PC-3 (cell line): ENCODE measurements at regions not wholly inside any gene's neighbourhood (a gene's known extent, or its start where the extent isn't known, plus 50 kb on each side); places are given as distances from the start of the nearest gene placed in this dataset.
"Not testable (repeated sequence)": the region's sequence is repeated elsewhere in the genome, so short reads cannot be mapped to it uniquely, and the experiment has no call there.

Experiments
- ATAC-seq: fragments of 200-7000 bp; cut with Tn5 transposase; 2 replicates; pipeline ENCODE4 v1.9.1; 2020; ENCODE audit warnings: mild to moderate bottlenecking, moderate library complexity
- BruUV-seq: library from RNA; stranded (reverse); fragments of 400-500 nt; replicated peaks from 2 replicates; lab custom pipeline; 2021; lab: Mats Ljungman, UMichigan
- CTCF ChIA-PET: fragments of 300-600 bp; sonication (Branson Sonifier 250); formaldehyde crosslinking; loops from one replicate; lab custom pipeline; 2022; ENCODE audit warnings: antibody characterized with exemption; lab: Charles Lee
- POLR2A ChIA-PET: fragments of 300-600 bp; sonication (Branson Sonifier 250); formaldehyde crosslinking; loops from one replicate; lab custom pipeline; 2022; ENCODE audit warnings: antibody characterized with exemption; ENCODE audit not compliant: unreplicated experiment; lab: Charles Lee
- DNase-seq: peaks from one replicate; pipeline ENCODE4 v3.0.0-alpha.2; 2015
- H2AFZ ChIP-seq: fragments of 300-600 bp; sonication (generic); 2 replicates; pipeline ENCODE4 v1.6.0; 2016; ENCODE audit warnings: antibody characterized with exemption, low read length
- H3F3A ChIP-seq: fragments of 300-600 bp; sonication (generic); one replicate; pipeline ENCODE4 v1.6.0; 2017; ENCODE audit warnings: antibody characterized with exemption, low read length, control low read depth, mild to moderate bottlenecking; ENCODE audit not compliant: unreplicated experiment
- H3K27ac ChIP-seq: fragments of 300-600 bp; sonication (generic); 2 replicates; pipeline ENCODE4 v1.5.1; 2016; ENCODE audit warnings: mild to moderate bottlenecking, low read length
- H3K27me3 ChIP-seq: fragments of 300-600 bp; sonication (generic); 2 replicates; pipeline ENCODE4 v1.6.1; 2016; ENCODE audit warnings: low read length, mixed read lengths
- H3K36me3 ChIP-seq: fragments of 300-600 bp; sonication (generic); 2 replicates; pipeline ENCODE4 v1.6.1; 2016; ENCODE audit warnings: low read depth, mixed run types, low read length, mixed read lengths
- H3K4me1 ChIP-seq: fragments of 300-600 bp; sonication (generic); 2 replicates; pipeline ENCODE4 v1.5.1; 2016; ENCODE audit warnings: low read length; ENCODE audit not compliant: insufficient read depth
- H3K4me2 ChIP-seq: fragments of 300-600 bp; sonication (generic); 2 replicates; pipeline ENCODE4 v1.6.0; 2016; ENCODE audit warnings: low read length
- H3K4me3 ChIP-seq: fragments of 300-600 bp; sonication (generic); 2 replicates; pipeline ENCODE4 v1.5.1; 2016; ENCODE audit warnings: mild to moderate bottlenecking, low read length, mixed read lengths
- H3K79me2 ChIP-seq: fragments of 300-600 bp; sonication (generic); 2 replicates; pipeline ENCODE4 v1.6.1; 2017; ENCODE audit warnings: low read length, mixed read lengths
- H3K9ac ChIP-seq: fragments of 300-600 bp; sonication (generic); 2 replicates; pipeline ENCODE4 v1.6.0; 2016; ENCODE audit warnings: mild to moderate bottlenecking, low read length
- H3K9me2 ChIP-seq: fragments of 300-600 bp; sonication (generic); replicated peaks from 2 replicates; pipeline ENCODE4 v1.6.1; 2016; ENCODE audit warnings: mixed run types, low read length, mixed read lengths
- H3K9me3 ChIP-seq: fragments of 300-600 bp; sonication (generic); 2 replicates; pipeline ENCODE4 v1.6.1; 2016; ENCODE audit warnings: low read length, mixed read lengths
- H4K20me1 ChIP-seq: fragments of 300-600 bp; sonication (generic); 2 replicates; pipeline ENCODE4 v1.6.1; 2016; ENCODE audit warnings: low read length, mixed read lengths
- CTCF ChIP-seq: fragments of 300-600 bp; sonication (generic); conservative IDR thresholded peaks from 2 replicates; pipeline ENCODE4 v1.5.1; 2017; ENCODE audit warnings: antibody characterized with exemption, low read depth, mild to moderate bottlenecking, low read length
- EZH2 ChIP-seq: fragments of 300-600 bp; sonication (generic); IDR thresholded peaks from one replicate; pipeline ENCODE4 v1.6.1; 2017; ENCODE audit warnings: antibody characterized with exemption, mild to moderate bottlenecking, low read length; ENCODE audit not compliant: unreplicated experiment
- EZH2phosphoT487 ChIP-seq: fragments of 300-600 bp; sonication (generic); IDR thresholded peaks from 2 replicates; pipeline ENCODE4 v1.6.1; 2018; ENCODE audit warnings: mild to moderate bottlenecking, antibody characterized with exemption, low read length, borderline replicate concordance
- intact Hi-C: fragments of 100-400 bp; cut with micrococcal nuclease; formaldehyde crosslinking; loops from 2 replicates; pipeline ENCODE4 v1.9.0; 2023

DNA sequence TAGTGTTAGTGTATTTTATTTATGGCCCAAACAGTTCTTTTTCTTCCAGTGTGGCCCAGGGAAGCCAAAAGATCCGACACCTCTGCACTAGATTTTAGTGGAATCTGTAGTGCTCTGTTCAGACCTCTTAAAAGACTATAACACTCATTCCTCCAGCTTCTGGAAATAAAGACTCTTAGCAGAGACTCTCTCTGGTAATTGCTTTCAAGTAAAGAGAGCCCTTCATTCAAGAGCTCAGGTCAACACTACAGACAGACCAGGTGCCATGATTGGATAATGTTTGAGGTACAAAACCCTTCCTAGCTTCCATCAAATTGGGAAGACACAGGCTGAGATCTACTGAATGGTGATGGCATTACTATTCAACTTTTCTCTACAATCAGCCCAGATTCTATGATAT is 255.8 kb downstream of the PRDM9 start:
- H3K4me2 ChIP-seq, result no peak overlapping the region
- no peak overlapping the region for H2AFZ ChIP-seq
- H3K9ac ChIP-seq, result no peak overlapping the region
- no peak for DNase-seq
- H3K4me3 ChIP-seq, result no peak overlapping the region
- no peaks in the 10 kb centered on the region for H3K9me3 ChIP-seq
- H3K27me3 ChIP-seq, result no peaks in the 10 kb centered on the region
- ChIA-PET CTCF (no interaction called here), POLR2A (no interaction called here)
- H3K36me3 ChIP-seq, result no peaks in the 10 kb centered on the region
- no peaks in the 10 kb centered on the region for H3F3A ChIP-seq
- H4K20me1 ChIP-seq, result no peaks in the 10 kb centered on the region
- no peak for ATAC-seq
- no peaks in the 10 kb centered on the region for H3K9me2 ChIP-seq
- no TSS peak for BruUV-seq
- TF ChIP-seq EZH2, result no peak
- TF ChIP-seq EZH2phosphoT487, result no peak
- no peak for TF ChIP-seq CTCF
- no peak overlapping the region for H3K27ac ChIP-seq
- H3K4me1 ChIP-seq, result no peaks in the 10 kb centered on the region
- no peaks in the 10 kb centered on the region for H3K79me2 ChIP-seq
- intact Hi-C loops, result no loop called here

DNA sequence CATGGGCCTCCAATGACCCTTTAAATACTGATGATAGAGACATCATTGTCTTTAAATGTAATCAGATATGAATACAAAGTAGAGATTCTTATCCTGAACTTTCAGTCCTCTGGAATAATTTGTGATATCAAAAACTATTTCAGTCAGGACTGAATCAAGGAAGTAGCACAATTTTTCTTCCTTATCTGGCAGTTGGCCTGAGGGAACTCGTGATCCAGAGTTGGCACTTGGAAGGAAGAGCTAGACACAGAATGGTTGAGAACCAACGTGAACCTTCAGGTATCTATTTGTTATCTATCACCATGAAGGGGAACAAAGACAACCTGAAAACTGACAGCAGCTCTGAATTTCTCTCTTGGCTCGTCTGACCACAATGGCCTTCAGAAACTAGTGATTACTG is 269.3 kb downstream of the PRDM9 start:
- H3K27me3 ChIP-seq, result no peaks in the 10 kb centered on the region
- ATAC-seq, result no peak

DNA sequence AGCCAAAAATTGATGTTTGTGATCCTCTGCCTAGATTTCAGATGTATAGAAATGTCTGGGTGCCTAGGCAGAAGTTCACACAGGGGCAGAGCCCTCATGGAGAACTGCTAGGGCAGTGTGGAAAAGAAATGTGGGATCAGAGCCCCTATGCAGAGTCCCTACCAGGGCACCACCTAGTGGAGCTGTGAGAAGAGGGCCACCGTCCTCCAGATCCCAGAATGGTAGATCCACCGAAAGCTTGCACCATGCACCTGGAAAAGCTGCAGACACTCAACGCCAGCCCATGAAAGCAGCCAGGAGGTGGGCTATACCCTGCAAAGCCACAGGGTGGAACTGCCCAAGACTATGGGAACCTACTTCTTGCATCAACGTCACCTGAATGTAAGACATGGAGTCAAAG is 292.9 kb downstream of the PRDM9 start:
- H3K4me1 ChIP-seq, H2AFZ ChIP-seq, intact Hi-C loops, H4K20me1 ChIP-seq, H3K36me3 ChIP-seq, POLR2A ChIA-PET, H3K9ac ChIP-seq, H3K4me2 ChIP-seq, H3K79me2 ChIP-seq, H3K4me3 ChIP-seq, H3K9me3 ChIP-seq, BruUV-seq, H3K9me2 ChIP-seq, H3K27me3 ChIP-seq, H3F3A ChIP-seq, H3K27ac ChIP-seq, ATAC-seq, CTCF ChIA-PET: not testable (repeated sequence)
- peak; percentile 45; the same call in 1 of the 2 replicates for TF ChIP-seq CTCF
- DNase-seq, result peak; percentile 18

More for the DNA sequence above, 269.3 kb downstream of the PRDM9 start:
- CTCF ChIA-PET, result no interaction called here
- no peak overlapping the region for H3K9ac ChIP-seq
- H3K79me2 ChIP-seq, result no peaks in the 10 kb centered on the region
- no TSS peak for BruUV-seq
- POLR2A ChIA-PET, result no interaction called here
- no peaks in the 10 kb centered on the region for H3K9me3 ChIP-seq
- no peaks in the 10 kb centered on the region for H3K9me2 ChIP-seq
- no peaks in the 10 kb centered on the region for H3K4me1 ChIP-seq
- no peaks in the 10 kb centered on the region for H3F3A ChIP-seq
- intact Hi-C loops, result no loop called here
- DNase-seq, result no peak
- H3K4me2 ChIP-seq, result no peak overlapping the region
- no peak overlapping the region for H3K4me3 ChIP-seq
- TF ChIP-seq EZH2, result no peak
- no peak for TF ChIP-seq CTCF
- no peak for TF ChIP-seq EZH2phosphoT487
- no peak overlapping the region for H2AFZ ChIP-seq
- no peaks in the 10 kb centered on the region for H3K36me3 ChIP-seq
- H4K20me1 ChIP-seq, result no peaks in the 10 kb centered on the region
- no peak overlapping the region for H3K27ac ChIP-seq
